Fibroblast of lung (primary cell): ENCODE measurements at regions not wholly inside any gene's neighbourhood (a gene's known extent, or its start where the extent isn't known, plus 50 kb on each side); places are given as distances from the start of the nearest gene placed in this dataset.

Experiments
- DNase-seq, 2 donors: peaks; one replicate each; pipeline versions ENCODE4 v3.0.0 to v3.0.0-alpha.2; 2010; ENCODE audit warnings: low read depth in 2 of 2
- H2AFZ ChIP-seq: 2 replicates; pipeline ENCODE4 v1.5.1; 2012; ENCODE audit warnings: low read length, control low read depth, inconsistent platforms
- H3K27ac ChIP-seq: 2 replicates; pipeline ENCODE4 v1.5.1; 2011; ENCODE audit warnings: low read length, control low read depth; ENCODE audit not compliant: insufficient read depth
- H3K27me3 ChIP-seq: 2 replicates; pipeline ENCODE4 v1.5.1; 2011; ENCODE audit warnings: mild to moderate bottlenecking, low read length; ENCODE audit not compliant: control insufficient read depth, insufficient read depth
- H3K36me3 ChIP-seq: 2 replicates; pipeline ENCODE4 v1.5.1; 2011; ENCODE audit warnings: low read length; ENCODE audit not compliant: control insufficient read depth, insufficient read depth
- H3K4me1 ChIP-seq: 2 replicates; pipeline ENCODE4 v1.5.1; 2011; ENCODE audit warnings: low read length; ENCODE audit not compliant: control insufficient read depth, insufficient read depth; ENCODE audit errors: extremely low read depth
- H3K4me2 ChIP-seq: 2 replicates; pipeline ENCODE4 v1.5.1; 2011; ENCODE audit warnings: low read length, control low read depth; ENCODE audit not compliant: insufficient read depth; ENCODE audit errors: extremely low read depth
- H3K4me3 ChIP-seq, 4 experiments: fragments of 200-600 bp in 1 of 4; sonication (generic) in 1 of 4; replicated peaks in 1 of 4; 2 replicates each; pipeline ENCODE4 v1.5.1; 2011 to 2016; ENCODE audit warnings: low read length in 4 of 4, low read depth in 3 of 4, mild to moderate bottlenecking in 3 of 4, control low read depth in 2 of 4, inconsistent platforms in 1 of 4, mixed read lengths in 1 of 4; ENCODE audit not compliant: insufficient read depth in 1 of 4; ENCODE audit errors: control extremely low read depth in 1 of 4
- H3K79me2 ChIP-seq: 2 replicates; pipeline ENCODE4 v1.5.1; 2012; ENCODE audit warnings: mild to moderate bottlenecking, low read length, inconsistent platforms; ENCODE audit not compliant: control insufficient read depth, insufficient read depth
- H3K9ac ChIP-seq: 2 replicates; pipeline ENCODE4 v1.5.1; 2011; ENCODE audit warnings: mild to moderate bottlenecking, low read length, control low read depth; ENCODE audit not compliant: insufficient read depth
- H3K9me3 ChIP-seq: 2 replicates; pipeline ENCODE4 v1.5.1; 2012; ENCODE audit warnings: low read depth, low read length; ENCODE audit not compliant: control insufficient read depth, insufficient read depth
- H4K20me1 ChIP-seq: 2 replicates; pipeline ENCODE4 v1.5.1; 2011; ENCODE audit warnings: low read length; ENCODE audit not compliant: control insufficient read depth, insufficient read depth; ENCODE audit errors: extremely low read depth
- EZH2 ChIP-seq: IDR thresholded peaks from 2 replicates; pipeline ENCODE4 v1.5.1; 2012; ENCODE audit warnings: low read length, control low read depth, mild to moderate bottlenecking; ENCODE audit errors: missing control alignments
- TF ChIP-seq, protein P1 (sequence below), 2 donors: IDR thresholded peaks in 1 of 2; conservative IDR thresholded peaks in 1 of 2; 1 replicate in 1 of 2; 2 replicates in 1 of 2; pipeline ENCODE4 v1.5.1; 2011 to 2012; ENCODE audit warnings: low read length in 2 of 2, control low read depth in 1 of 2, inconsistent platforms in 1 of 2, low read depth in 1 of 2, mild to moderate bottlenecking in 1 of 2

DNA sequence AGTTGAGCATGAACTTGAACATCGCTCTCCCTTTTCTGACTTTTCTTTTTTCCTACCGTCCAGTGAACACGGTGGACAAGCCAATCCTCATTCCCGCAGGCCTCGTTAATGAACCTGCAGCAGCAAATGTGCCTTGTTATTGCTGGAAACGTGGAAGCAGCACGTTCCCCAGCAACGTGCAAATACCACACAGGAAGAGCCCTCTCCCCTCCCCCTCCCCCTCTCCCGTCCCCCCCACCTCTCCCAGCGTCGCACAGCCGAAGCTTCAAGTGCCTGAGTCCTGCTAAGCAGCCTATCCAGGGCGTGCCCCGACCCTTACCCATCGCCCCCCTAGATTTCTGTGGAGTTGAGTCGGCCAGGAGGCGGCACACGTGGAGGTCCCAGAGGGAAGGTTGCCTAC, 219.9 kb downstream of the BCOR start:
- Histone ChIP-seq H3K27ac (no peak overlapping the region), H3K4me2 (no peak overlapping the region), H3K9ac (no peak overlapping the region), H3K4me3 (no peak overlapping the region), H3K79me2 (no peaks in the 10 kb centered on the region), H3K36me3 (no peaks in the 10 kb centered on the region), H3K9me3 (no peaks in the 10 kb centered on the region), H4K20me1 (no peaks in the 10 kb centered on the region), H3K27me3 (no peaks in the 10 kb centered on the region), H3K4me1 (no peaks in the 10 kb centered on the region), H2AFZ (no peak overlapping the region)
- TF ChIP-seq, protein P1, sequence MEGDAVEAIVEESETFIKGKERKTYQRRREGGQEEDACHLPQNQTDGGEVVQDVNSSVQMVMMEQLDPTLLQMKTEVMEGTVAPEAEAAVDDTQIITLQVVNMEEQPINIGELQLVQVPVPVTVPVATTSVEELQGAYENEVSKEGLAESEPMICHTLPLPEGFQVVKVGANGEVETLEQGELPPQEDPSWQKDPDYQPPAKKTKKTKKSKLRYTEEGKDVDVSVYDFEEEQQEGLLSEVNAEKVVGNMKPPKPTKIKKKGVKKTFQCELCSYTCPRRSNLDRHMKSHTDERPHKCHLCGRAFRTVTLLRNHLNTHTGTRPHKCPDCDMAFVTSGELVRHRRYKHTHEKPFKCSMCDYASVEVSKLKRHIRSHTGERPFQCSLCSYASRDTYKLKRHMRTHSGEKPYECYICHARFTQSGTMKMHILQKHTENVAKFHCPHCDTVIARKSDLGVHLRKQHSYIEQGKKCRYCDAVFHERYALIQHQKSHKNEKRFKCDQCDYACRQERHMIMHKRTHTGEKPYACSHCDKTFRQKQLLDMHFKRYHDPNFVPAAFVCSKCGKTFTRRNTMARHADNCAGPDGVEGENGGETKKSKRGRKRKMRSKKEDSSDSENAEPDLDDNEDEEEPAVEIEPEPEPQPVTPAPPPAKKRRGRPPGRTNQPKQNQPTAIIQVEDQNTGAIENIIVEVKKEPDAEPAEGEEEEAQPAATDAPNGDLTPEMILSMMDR (conservative IDR thresholded peaks at IDR 0.05 in 1 of 2, IDR thresholded peaks at IDR 0.05 in 1 of 2; ENCODE audit: low read depth in 1 of 2, low read length in 2 of 2): no peak
- no peak for TF ChIP-seq EZH2
- DNase-seq: no peak

DNA sequence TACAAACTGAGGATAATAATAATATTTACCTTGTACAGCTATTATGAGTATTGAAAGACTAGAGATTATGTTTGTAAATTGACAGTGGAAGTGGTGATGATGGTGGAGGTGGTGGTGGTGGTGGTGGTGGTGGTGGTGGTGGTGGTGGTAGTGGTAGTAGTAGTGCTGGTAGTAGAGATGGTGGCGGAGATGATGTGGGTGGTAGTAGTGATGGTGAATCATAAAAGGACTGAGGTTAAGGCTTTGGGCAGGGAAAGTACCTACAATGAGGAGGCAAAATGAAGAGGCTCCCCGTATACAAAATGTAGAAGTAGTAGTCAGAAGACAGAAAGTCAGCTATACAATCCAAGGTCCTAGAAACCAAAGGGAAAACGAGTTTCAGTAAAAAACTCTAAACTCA, 214.1 kb downstream of the BCOR start:
- TF ChIP-seq, protein P1 (conservative IDR thresholded peaks at IDR 0.05 in 1 of 2, IDR thresholded peaks at IDR 0.05 in 1 of 2; ENCODE audit: low read depth in 1 of 2, low read length in 2 of 2): no peak
- TF ChIP-seq EZH2: no peak
- Histone ChIP-seq H2AFZ (no peak overlapping the region), H3K9ac (no peak overlapping the region), H3K4me1 (no peaks in the 10 kb centered on the region), H3K9me3 (no peaks in the 10 kb centered on the region), H4K20me1 (no peaks in the 10 kb centered on the region), H3K4me3 (no peak overlapping the region), H3K27ac (no peak overlapping the region), H3K4me2 (no peak overlapping the region), H3K36me3 (no peaks in the 10 kb centered on the region), H3K79me2 (no peaks in the 10 kb centered on the region), H3K27me3 (peaks cover 4% of the 10 kb centered on the region)
- no peak for DNase-seq

DNA sequence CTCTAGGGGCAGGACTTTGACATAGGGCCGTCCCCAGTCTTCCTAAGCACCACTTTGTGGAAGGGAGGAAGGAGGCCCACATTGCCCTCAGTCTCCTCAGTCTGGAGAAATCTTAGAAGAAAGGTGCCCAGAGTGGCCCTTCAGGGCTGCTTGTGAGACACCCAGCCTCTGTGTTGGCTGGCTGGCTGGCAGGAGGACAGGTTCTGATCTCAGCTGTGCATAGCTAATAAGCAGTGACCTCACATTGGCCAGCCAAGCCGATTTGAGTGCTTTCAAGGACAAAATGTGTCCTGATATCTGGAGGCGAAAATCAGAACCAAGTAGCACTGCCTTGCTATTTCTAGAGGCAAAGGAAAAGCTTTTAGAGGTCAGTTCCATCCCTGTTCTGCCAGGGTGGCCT, 211.5 kb downstream of the BCOR start:
- Histone ChIP-seq H3K9me3 (no peaks in the 10 kb centered on the region), H3K79me2 (no peaks in the 10 kb centered on the region), H2AFZ (no peak overlapping the region), H3K4me1 (no peaks in the 10 kb centered on the region), H3K9ac (no peak overlapping the region), H3K4me3 (no peak overlapping the region), H3K4me2 (no peak overlapping the region), H4K20me1 (no peaks in the 10 kb centered on the region), H3K36me3 (no peaks in the 10 kb centered on the region), H3K27ac (no peak overlapping the region), H3K27me3 (peaks cover 4% of the 10 kb centered on the region)
- TF ChIP-seq, protein P1 (conservative IDR thresholded peaks at IDR 0.05 in 1 of 2, IDR thresholded peaks at IDR 0.05 in 1 of 2; ENCODE audit: low read depth in 1 of 2, low read length in 2 of 2): no peak
- TF ChIP-seq EZH2: no peak
- DNase-seq: no peak
